Endothelial cell of umbilical vein (primary cell): ENCODE measurements at regions not wholly inside any gene's neighbourhood (a gene's known extent, or its start where the extent isn't known, plus 50 kb on each side); places are given as distances from the start of the nearest gene placed in this dataset.

Source experiments
- BruUV-seq: library from RNA; stranded (reverse); fragments of 400-500 nt; replicated peaks from 2 replicates; lab custom pipeline; 2021; lab: Mats Ljungman, UMichigan
- CTCF ChIA-PET: fragments of 300-600, 350-600 bp; sonication (Branson Sonifier 250); formaldehyde crosslinking; loops from one replicate; lab custom pipeline; 2021; ENCODE audit warnings: antibody characterized with exemption, inconsistent platforms; lab: Charles Lee
- POLR2A ChIA-PET: fragments of 300-600, 350-600 bp; sonication (Branson Sonifier 250); formaldehyde crosslinking; loops from one replicate; lab custom pipeline; 2021; ENCODE audit warnings: antibody characterized with exemption, inconsistent platforms; lab: Charles Lee
- DNase-seq: peaks from one replicate; pipeline ENCODE4 v3.0.0-alpha.2; 2011; ENCODE audit warnings: low read depth, low spot score
- FAIRE-seq: peaks from 2 replicates; lab custom pipeline; 2011; peaks lifted over from hg19 to GRCh38; lab: Jason Lieb, UNC
- H2AFZ ChIP-seq: 2 replicates; pipeline ENCODE4 v1.6.0; 2012; ENCODE audit warnings: low read depth, low read length, control low read depth, inconsistent platforms
- H3K27ac ChIP-seq: 2 replicates; pipeline ENCODE4 v1.5.1; 2011; ENCODE audit warnings: low read depth, mild to moderate bottlenecking, control low read depth, low read length, moderate library complexity; ENCODE audit not compliant: insufficient read depth
- H3K27me3 ChIP-seq, 2 experiments: 2 replicates each; pipeline versions ENCODE4 v1.6.0 to v1.6.1; 2011; ENCODE audit warnings: low read length in 2 of 2, mixed read lengths in 1 of 2; ENCODE audit not compliant: control insufficient read depth in 2 of 2, insufficient read depth in 2 of 2
- H3K36me3 ChIP-seq, 2 experiments: 2 replicates in 1 of 2; 3 replicates in 1 of 2; pipeline ENCODE4 v1.5.1; 2011; ENCODE audit warnings: low read length in 2 of 2, mild to moderate bottlenecking in 1 of 2, moderate library complexity in 1 of 2; ENCODE audit not compliant: control insufficient read depth in 2 of 2, insufficient read depth in 2 of 2; ENCODE audit errors: extremely low read depth in 1 of 2
- H3K4me1 ChIP-seq: 3 replicates; pipeline ENCODE4 v1.5.1; 2011; ENCODE audit warnings: mild to moderate bottlenecking, low read length; ENCODE audit not compliant: control insufficient read depth, insufficient read depth; ENCODE audit errors: extremely low read depth
- H3K4me2 ChIP-seq: 2 replicates; pipeline ENCODE4 v1.6.1; 2011; ENCODE audit warnings: low read length, control low read depth, mixed read lengths; ENCODE audit not compliant: insufficient read depth
- H3K4me3 ChIP-seq, 3 experiments: fragments of 200-600 bp in 1 of 3; sonication (generic), shearing (Covaris generic) in 1 of 3; replicated peaks in 1 of 3; 2 replicates each; pipeline ENCODE4 v1.5.1; 2011 to 2016; ENCODE audit warnings: control low read depth in 3 of 3, low read length in 3 of 3, mild to moderate bottlenecking in 2 of 3, inconsistent platforms in 1 of 3, low read depth in 1 of 3, moderate library complexity in 1 of 3; ENCODE audit not compliant: insufficient read depth in 1 of 3
- H3K79me2 ChIP-seq: 2 replicates; pipeline ENCODE4 v1.6.0; 2012; ENCODE audit warnings: low read length, inconsistent platforms; ENCODE audit not compliant: control insufficient read depth, insufficient read depth
- H3K9ac ChIP-seq: replicated peaks from 2 replicates; pipeline ENCODE3; 2011; ENCODE audit warnings: low read length, control low read depth; ENCODE audit not compliant: insufficient read depth; ENCODE audit errors: extremely low read depth
- H3K9me1 ChIP-seq: replicated peaks from 3 replicates; pipeline ENCODE4 v1.6.0; 2011; ENCODE audit warnings: mild to moderate bottlenecking, low read length; ENCODE audit not compliant: control insufficient read depth, insufficient read depth; ENCODE audit errors: extremely low read depth
- H3K9me3 ChIP-seq: replicated peaks from 2 replicates; pipeline ENCODE4 v1.5.1; 2012; ENCODE audit warnings: low read length, inconsistent platforms; ENCODE audit not compliant: control insufficient read depth, insufficient read depth
- H4K20me1 ChIP-seq: replicated peaks from 2 replicates; pipeline ENCODE3; 2011; ENCODE audit warnings: mild to moderate bottlenecking, low read length; ENCODE audit not compliant: control insufficient read depth, insufficient read depth; ENCODE audit errors: extremely low read depth
- CTCF ChIP-seq, 2 donors: IDR thresholded peaks; 1 replicate in 1 of 2; 2 replicates in 1 of 2; pipeline ENCODE4 v1.5.1; 2011; ENCODE audit warnings: low read length in 2 of 2, mild to moderate bottlenecking in 2 of 2, moderate library complexity in 2 of 2, control low read depth in 1 of 2, inconsistent platforms in 1 of 2, low read depth in 1 of 2; ENCODE audit not compliant: insufficient read depth in 1 of 2; ENCODE audit errors: extremely low read depth in 1 of 2
- EZH2 ChIP-seq: IDR thresholded peaks from 2 replicates; pipeline ENCODE4 v1.6.1; 2012; ENCODE audit warnings: borderline replicate concordance, low read depth, mild to moderate bottlenecking, moderate library complexity, low read length, inconsistent platforms; ENCODE audit not compliant: severe bottlenecking
- FOS ChIP-seq: IDR thresholded peaks from 2 replicates; pipeline ENCODE4 v1.6.1; 2011; ENCODE audit warnings: mild to moderate bottlenecking, low read length, moderate library complexity, borderline replicate concordance; ENCODE audit not compliant: insufficient read depth
- GATA2 ChIP-seq: IDR thresholded peaks from 2 replicates; pipeline ENCODE4 v1.7.0; 2011; ENCODE audit warnings: low read depth, mild to moderate bottlenecking, moderate library complexity, mixed read lengths, low read length; ENCODE audit not compliant: insufficient read length, insufficient read depth
- JUN ChIP-seq: IDR thresholded peaks from 2 replicates; pipeline ENCODE4 v1.6.1; 2011; ENCODE audit warnings: borderline replicate concordance, low read depth; ENCODE audit not compliant: insufficient read length, insufficient read depth
- MAX ChIP-seq: IDR thresholded peaks from 2 replicates; pipeline ENCODE4 v1.6.1; 2011; ENCODE audit not compliant: insufficient read depth, insufficient read length
- MYC ChIP-seq: IDR thresholded peaks from one replicate; pipeline ENCODE4 v1.6.1; 2011; ENCODE audit warnings: mild to moderate bottlenecking, low read depth, low read length
- POLR2A ChIP-seq: IDR thresholded peaks from 2 replicates; pipeline ENCODE4 v1.6.1; 2012; ENCODE audit warnings: low read depth, mild to moderate bottlenecking, control low read depth, low read length
- POLR2AphosphoS5 ChIP-seq: IDR thresholded peaks from 2 replicates; pipeline ENCODE4 v1.6.1; 2012; ENCODE audit warnings: low read depth, mild to moderate bottlenecking, control low read depth, low read length, moderate library complexity; ENCODE audit not compliant: insufficient read depth
- dilution Hi-C: fragments of 300-500 bp; cut with MboI; formaldehyde crosslinking; loops from one replicate; pipeline ENCODE4 v1.15.0; 2019; ENCODE audit warnings: low sequenced_read_pairs; ENCODE audit not compliant: extremely low pct_ligation_motif_present
- intact Hi-C: fragments of 100-400 bp; cut with micrococcal nuclease; formaldehyde crosslinking; loops from one replicate; pipeline ENCODE4 v1.10.0; 2022

GRCh38 chr2:226179010-226179409 lies 620.6 kb downstream of the IRS1 start:
- peaks cover 2% of the 10 kb centered on the region for H3K9me3 ChIP-seq
- H3K79me2 ChIP-seq: no peaks in the 10 kb centered on the region
- intact Hi-C loops: no loop called here
- no peaks in the 10 kb centered on the region for H3K27me3 ChIP-seq
- no peaks in the 10 kb centered on the region for H3K4me1 ChIP-seq
- DNase-seq: no peak
- ChIA-PET POLR2A (no interaction called here), CTCF (no interaction called here)
- no peak overlapping the region for H2AFZ ChIP-seq
- no peak overlapping the region for H3K9ac ChIP-seq
- FAIRE-seq: no peak
- H3K9me1 ChIP-seq: no peaks in the 10 kb centered on the region
- no peaks in the 10 kb centered on the region for H3K36me3 ChIP-seq
- no peak overlapping the region for H3K4me2 ChIP-seq
- dilution Hi-C loops: no loop called here
- no TSS peak for BruUV-seq
- TF ChIP-seq JUN (no peak), GATA2 (no peak), EZH2 (no peak), POLR2A (no peak), FOS (no peak), POLR2AphosphoS5 (no peak), CTCF (IDR thresholded peaks at IDR 0.05; ENCODE audit: extremely low read depth in 1 of 2, insufficient read depth in 1 of 2, low read depth in 1 of 2, low read length in 2 of 2) (no peak), MYC (no peak), MAX (no peak)
- H3K27ac ChIP-seq: no peak overlapping the region
- H3K4me3 ChIP-seq: no peak overlapping the region
- no peaks in the 10 kb centered on the region for H4K20me1 ChIP-seq
